GM19238 (cell line): ENCODE measurements at regions not wholly inside any gene's neighbourhood (a gene's known extent, or its start where the extent isn't known, plus 50 kb on each side); places are given as distances from the start of the nearest gene placed in this dataset.
"Not testable (repeated sequence)": the region's sequence is repeated elsewhere in the genome, so short reads cannot be mapped to it uniquely, and the experiment has no call there.

ENCODE experiments used
- DNase-seq: peaks from one replicate; pipeline ENCODE4 v3.0.0; 2011; ENCODE audit warnings: low spot score; ENCODE audit not compliant: insufficient read length

GRCh38 chr7:13551503-13551902, 438.0 kb downstream of the ETV1 start:
- no peak for DNase-seq

DNA sequence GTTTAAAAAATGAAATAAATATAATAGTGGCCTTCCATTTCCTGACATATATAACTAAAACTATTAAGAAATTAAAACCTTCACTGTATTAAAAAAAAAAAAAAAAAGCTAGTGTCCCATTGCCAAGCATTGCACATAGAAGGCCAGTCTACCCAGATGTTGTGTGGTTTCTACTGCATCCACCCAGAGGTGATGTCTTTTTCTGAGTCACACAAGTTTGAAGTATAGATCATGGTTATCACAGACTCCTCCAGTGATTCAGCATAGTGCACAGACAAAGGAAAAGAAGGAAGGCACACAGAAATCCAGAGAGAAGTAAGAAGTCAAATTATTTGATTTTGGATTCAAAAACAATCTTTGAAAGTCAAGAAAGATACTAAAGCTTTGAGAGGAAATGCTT, 429.0 kb downstream of the ETV1 start:
- DNase-seq: no peak

GRCh38 chr7:13563257-13563656, 426.2 kb downstream of the ETV1 start:
- no peak for DNase-seq

DNA sequence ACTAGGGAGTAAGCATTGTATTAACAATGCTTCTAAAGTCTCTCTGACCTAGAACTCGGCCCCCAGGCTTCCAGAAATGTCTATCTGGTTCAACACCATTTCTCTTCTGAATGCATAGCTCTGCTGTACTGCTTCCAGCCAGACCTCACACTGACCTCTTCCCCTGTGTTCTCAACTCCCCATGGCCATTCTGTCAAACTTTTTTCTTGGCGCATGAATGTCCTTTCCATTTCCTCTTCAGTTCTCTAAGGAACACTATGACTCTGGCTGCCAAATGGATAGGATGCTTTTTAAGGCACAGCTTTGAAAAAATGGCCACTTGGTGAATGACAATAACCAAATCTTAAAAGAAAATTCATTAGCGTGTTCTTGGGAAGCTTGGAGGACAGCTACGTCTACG, 425.8 kb downstream of the ETV1 start:
- DNase-seq: no peak

GRCh38 chr7:13577566-13578145, 411.8 kb downstream of the ETV1 start:
- no peak for DNase-seq

DNA sequence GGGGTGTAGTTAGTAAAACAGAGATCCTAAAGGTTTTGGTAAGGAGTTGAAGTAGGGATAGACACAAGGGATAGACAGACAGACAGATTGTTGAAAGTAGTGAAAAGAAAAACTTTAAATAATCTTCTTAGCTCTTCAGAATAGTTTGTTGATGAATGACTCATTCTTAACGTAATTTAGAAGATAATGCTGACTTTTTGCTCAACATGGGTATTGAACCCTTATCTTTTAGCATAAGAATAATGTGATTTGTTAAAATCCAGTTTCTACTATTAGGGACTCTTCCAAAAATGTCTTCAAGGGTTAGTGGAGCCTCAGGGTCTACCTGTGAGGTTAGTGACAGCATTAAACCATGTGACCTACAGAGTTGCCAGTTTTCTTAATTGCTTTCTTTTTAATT, 411.2 kb downstream of the ETV1 start:
- DNase-seq: no peak

DNA sequence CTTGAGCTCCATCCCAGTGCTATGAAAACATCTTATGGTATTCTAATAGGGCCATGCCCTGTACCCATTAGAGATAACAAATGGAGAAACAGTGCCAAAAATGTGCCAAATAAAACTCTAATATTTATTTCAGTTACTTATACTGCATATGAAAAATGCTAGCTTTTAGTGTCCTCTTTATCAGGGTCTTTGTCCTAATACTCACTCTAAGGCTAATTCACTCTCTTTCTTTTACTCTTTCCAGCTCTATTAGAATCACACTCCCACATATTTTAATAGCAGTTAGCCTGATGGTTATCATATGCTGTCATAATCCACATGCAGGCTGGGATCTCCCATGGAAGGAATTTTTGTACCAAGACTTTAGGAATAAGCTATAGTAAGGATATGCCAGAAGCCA, 408.4 kb downstream of the ETV1 start:
- no peak for DNase-seq

- no peak for DNase-seq
Observed at GRCh38 chr7:13593854-13594253, 395.6 kb downstream of the ETV1 start.

DNA sequence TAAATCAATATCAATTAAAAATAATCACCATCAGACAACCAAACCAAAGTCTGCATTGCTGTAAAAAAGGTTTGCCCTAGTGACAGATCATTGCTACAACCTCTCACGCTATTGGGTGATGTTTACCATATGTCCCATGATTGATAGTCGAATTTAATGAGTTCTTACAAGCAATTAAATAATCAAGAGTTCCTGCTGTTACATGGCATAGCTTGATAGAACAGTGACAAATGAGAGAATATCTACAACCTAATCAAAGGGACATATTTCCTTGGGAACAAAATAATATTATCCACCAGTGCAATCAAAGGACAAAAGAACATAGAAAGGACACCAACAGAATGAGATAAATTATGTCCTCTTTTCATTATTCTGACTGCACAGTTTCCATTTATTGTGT, 387.4 kb downstream of the ETV1 start:
- no peak for DNase-seq

DNA sequence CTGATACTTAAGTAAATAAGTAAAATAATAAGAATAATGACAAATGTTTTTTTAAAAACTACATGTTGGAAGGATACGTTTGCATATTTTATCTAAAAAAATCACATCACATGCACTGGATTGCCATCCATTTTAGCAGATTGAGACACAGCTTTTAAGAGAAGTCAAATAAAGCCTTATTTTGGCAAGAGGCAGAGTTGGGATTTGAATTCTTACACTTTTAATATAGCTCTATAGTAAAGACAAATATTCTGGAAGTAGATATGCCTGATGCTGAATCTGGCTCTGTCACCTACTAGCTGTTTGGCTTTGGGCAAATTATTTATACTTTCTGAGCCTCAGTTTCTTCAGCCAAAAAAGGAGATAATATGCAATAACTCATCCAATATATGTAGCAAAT, 386.4 kb downstream of the ETV1 start:
- no peak for DNase-seq

- DNase-seq: no peak
Observed at GRCh38 chr7:13603661-13604060, 385.8 kb downstream of the ETV1 start.

DNA sequence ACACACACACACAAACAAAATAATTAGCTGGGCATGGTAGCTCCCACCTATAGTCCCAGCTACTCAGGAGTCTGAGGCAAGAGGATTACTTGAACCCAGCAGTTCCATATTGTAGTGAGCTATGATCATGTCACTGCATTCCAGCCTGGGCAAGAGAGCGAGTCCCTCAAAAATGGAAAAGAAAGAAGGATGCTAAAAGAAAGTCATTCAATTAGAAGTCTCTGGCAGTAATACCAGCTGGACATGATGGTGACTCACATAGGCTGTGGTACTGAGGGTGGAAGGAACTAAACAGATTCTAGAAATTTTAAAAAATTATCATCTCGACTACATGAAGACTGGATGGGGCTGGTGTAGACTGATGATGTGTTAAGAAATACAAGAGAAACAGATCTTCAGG, 385.3 kb downstream of the ETV1 start:
- no peak for DNase-seq

DNA sequence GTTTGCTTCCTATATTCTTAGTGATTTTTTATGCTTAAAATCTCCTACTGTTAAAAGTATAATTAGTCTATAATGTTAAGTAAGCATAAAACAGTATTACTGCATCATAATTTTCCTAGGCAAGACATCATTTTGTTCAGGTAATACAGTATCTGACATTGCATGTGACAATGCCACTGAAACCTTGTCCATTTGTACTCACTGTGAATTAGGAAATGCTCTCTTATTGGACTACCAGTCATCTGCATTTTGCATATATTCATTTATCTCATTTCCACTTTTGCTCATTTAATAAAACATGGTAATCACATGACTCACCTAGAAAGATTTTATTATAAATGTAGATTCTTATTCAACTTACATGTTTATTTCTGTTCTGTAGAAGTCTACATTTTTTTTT, 379.1 kb downstream of the ETV1 start:
- no peak for DNase-seq

DNA sequence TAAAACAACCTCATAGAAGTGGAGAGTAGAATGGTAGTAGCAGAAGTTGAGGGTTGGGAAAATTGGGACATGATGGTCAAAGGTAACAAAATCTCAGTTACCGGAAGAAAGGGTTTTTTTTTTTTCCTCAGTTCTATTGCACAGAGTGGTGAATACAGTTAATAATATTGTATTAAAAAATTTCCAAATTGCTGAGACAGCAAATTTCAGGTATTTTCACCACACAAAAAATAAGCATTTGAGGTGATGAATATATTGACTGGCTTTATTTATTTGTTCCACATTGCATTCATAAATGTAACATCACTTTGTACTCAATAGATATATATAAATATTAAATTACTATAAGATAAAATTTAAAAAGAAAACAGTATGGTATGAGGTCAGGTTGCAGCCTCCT, 373.8 kb downstream of the ETV1 start:
- no peak for DNase-seq

DNA sequence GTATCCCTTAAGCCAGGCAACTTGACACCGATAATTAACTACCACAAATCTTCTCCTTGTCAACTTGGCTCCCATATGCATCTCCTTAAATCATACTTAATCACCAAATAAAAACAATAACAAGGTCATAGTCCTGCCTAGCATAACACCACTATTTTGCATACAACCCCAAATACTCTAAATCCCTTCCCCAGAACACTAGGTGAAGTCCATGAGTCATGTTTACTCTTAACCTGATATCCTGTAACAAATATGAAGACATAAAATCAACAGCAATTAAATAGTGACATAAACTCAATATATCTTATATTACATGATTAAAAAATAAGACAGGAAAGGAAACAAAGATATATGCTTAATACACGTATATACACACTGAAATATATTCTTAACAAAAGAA, 362.0 kb downstream of the ETV1 start:
- no peak for DNase-seq

DNA sequence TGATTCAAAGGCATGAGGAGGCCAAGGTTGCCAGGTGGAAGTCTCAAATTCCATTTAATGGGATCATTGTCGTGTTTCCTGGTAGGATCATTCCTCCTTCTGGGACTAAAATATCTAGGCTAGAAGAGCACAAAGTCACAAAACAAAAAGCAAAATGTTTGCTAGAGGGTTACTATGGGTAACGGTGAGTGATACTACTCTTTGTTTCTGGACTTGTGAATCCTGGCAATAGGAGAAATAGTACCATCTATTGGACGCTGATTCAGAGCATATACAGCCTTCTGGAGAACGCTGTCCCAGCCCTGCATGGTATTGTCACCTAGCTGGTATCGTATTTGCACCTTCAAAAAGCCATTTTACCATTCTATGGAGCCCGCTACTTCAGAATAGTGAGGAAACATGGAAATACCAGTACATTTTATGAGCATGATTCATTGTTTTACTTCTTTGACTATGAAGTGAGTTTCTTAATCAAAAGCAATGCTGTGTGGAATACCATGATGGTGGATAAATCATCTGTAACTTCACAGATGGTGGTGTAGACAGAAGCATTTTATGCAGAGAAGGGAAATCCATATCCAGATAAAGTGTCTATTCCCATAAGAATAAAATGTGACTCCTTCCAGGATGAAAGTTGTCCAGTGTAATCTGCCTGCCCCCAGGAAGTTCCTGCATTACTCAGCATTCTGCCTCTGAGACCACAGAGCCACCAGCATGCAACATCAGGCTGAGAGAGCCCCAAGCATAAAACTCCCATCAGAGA, 361.0 kb downstream of the ETV1 start:
- no peak for DNase-seq

GRCh38 chr7:13631207-13632049, 358.0 kb downstream of the ETV1 start:
- DNase-seq: not testable (repeated sequence)

- DNase-seq: no peak
Observed at GRCh38 chr7:13633857-13634256, 355.6 kb downstream of the ETV1 start.

DNA sequence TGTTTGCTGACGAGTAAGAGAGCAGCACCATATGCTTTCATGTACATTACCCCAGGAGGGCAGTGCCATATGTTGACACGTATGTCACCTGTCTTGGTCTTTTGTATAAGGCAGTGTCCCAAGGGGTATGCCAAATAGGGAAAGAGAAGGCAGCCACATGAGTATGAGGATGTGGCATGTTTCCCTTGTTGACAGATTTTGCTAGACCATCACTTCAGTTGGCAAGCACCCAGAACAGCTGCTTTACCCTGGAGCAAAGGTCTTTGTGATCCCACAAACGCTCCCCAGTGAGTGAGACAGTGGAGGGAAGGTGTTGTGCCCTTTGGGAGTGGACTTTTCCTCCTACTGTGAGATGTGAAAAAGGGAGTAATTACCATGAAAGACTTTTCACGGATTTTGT, 350.1 kb downstream of the ETV1 start:
- DNase-seq: no peak

GRCh38 chr7:13641714-13642113, 347.8 kb downstream of the ETV1 start:
- DNase-seq: no peak

DNA sequence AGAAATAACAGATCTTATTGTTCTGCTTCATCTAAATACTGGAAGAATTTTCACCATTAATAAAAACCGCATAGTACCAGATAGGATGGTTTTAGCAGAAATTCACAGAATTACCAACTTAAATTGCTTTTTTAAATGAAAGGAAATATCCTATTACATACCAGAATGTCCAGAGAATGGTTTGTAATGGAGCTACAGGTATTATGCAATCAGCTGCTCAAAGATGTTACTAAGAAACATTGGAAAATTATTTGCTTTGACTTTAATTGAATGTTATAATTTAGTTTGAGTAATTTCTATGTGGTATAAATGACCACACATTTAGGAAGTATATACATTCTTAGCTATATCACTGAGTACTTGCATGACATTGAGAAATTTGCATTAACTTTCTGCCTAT, 338.3 kb downstream of the ETV1 start:
- DNase-seq: no peak

DNA sequence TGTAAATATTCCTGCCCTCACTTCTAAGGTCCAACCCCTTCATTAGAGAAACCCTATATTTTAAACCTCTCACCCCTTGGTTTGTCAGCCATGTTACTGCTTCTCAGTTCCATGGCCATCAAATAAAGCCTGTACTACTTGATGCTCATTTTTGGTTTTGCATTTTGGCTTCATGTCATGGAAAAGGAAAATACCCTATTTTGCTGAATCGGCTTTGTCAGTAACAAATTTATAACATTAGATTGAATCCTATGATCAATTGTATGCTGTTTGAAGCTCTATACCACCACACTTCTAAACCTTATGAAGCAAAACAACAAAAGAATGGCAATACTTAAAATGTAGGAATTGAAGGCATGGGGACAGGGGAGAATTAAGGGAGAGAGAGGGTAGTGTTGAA, 333.1 kb downstream of the ETV1 start:
- DNase-seq: no peak

GRCh38 chr7:13673290-13673689, 316.2 kb downstream of the ETV1 start:
- DNase-seq: no peak
